NCI-H187 treated with DMSO at 0.1 percent for 48 hours (cell line): ENCODE measurements at regions not wholly inside any gene's neighbourhood (a gene's known extent, or its start where the extent isn't known, plus 50 kb on each side); places are given as distances from the start of the nearest gene placed in this dataset.
"Not testable (repeated sequence)": the region's sequence is repeated elsewhere in the genome, so short reads cannot be mapped to it uniquely, and the experiment has no call there.

Experiments used
- DNase-seq: peaks from one replicate; lab custom pipeline; 2025; lab: John Stamatoyannopoulos, UW

DNA sequence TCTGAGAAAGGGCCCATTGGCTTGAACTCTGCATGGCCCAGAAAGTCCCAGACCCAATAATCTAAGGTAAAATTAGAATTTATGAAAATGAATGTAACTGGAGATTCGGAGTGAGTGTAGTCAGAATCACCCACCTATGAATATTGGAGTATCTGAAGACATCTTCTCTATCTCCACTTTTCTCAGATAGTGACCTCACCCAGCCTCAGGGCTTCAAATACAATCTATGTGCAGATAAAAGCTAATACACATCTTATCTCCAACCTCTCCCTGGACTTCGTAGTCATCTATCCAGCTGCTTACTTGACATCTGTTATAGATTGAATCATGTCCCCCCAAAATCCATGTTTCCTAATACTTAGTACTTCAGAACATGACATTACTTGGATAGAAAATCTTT is 263.2 kb downstream of the RAD51AP2 start:
- no peak for DNase-seq

DNA sequence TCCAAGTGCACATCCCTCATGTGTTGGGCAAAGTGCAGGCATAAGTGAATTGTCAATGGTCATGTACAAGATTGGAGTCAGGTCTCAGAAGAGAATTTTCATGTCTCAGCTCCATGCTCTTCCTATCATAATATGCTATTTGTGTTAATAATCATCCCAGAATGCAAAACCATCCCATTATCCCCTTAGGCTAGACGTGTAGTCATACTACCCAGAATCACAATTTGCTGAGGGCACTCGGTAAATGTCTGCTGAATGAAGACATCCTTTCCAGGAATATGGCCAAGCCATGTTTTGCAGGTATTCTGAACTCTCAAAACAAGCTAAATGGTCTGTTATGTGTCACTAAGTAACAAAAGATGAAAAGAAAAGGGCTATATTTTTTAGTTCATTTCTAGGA is 263.8 kb downstream of the RAD51AP2 start:
- DNase-seq = no peak

DNA sequence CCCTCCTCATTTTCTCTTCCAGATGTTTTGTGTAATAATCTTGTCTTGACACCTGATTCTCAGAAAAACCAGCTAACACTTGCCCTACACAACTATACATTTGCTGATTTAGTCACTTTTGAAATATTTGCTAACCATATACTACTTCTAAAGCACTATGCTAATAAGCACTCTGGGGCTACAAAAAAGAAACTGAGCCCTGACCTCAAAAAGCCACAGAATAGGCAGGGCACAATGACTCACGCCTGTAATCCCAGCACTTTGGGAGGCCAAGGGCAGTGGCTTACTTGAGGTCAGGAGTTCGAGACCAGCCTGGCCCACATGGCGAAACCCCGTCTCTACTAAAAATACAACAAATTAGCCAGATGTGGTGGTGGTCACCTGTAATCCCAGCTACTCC is 266.0 kb downstream of the RAD51AP2 start:
- no peak for DNase-seq

GRCh38 chr2:17251171-17251570 is 267.1 kb downstream of the RAD51AP2 start:
- DNase-seq = no peak

DNA sequence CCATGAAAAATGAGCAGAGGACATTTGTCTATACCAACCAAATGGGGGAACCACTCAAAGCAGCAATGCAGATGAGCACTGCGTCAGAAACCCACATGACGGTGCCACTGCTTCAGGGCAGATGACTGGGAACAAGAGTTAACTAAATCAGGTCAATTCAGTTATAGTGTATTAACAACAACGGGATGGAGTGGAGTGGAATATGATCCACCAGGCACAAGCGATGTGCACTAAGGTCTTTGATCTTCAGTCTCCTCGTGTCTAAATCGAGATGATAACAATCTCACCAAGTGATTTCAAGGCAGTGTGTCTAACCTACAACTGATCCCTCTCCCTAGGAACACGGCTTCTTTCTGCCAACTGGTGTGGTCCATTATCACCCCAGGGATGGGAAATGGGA is 269.0 kb downstream of the RAD51AP2 start:
- no peak for DNase-seq

GRCh38 chr2:17245906-17246305 is 272.3 kb downstream of the RAD51AP2 start:
- DNase-seq = no peak

DNA sequence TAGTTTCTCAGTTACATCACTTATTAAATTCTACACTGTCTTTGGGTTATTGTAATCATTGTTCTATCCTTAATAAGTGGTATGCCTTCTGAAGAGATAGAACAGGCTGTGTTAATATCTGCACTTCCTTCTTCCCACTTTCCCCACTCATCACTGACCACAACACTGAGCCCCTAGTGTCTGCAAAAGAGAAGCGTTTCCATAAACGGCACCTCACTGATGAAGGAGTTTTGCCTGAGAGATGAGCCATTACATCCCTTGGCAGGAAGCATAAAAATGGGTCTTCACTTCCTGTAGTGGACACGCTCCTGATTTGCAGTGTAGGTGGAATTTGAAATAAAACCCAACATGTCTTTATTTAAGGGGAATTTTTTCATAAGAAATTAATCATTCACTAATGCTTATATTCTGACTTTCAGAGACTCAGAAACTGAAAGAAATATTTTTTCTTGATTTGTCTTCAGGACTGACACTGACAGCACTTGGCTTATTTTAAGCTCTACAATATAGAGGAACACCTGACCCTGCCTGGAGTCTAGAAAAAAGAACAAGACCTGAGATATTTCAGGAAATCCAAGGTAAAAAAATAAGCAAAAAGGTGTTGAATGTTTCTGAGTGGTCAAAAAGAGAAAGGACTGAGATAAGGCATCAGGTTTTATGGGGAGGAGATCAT is 275.3 kb downstream of the RAD51AP2 start:
- DNase-seq = no peak

- DNase-seq = no peak
These were observed 278.7 kb downstream of the RAD51AP2 start for GRCh38 chr2:17239550-17239949.

DNA sequence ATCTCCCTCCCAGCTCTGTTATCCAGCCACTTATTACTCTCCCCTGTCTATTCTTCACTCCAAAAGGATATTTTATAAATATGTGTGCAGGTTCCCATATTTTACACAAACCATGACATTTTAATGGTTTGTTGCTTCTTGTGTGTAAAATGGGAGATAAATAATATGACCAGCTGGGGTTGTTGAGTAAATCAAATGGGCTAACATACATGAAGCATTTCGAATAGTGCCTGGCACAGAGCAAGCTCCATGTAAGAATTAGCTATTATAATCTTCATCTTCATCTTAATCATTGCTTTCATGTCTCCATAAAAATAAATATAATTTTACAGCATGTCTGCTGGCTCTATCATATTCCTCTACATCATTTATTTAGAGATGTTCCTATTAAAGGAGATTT is 283.1 kb downstream of the RAD51AP2 start:
- no peak for DNase-seq

DNA sequence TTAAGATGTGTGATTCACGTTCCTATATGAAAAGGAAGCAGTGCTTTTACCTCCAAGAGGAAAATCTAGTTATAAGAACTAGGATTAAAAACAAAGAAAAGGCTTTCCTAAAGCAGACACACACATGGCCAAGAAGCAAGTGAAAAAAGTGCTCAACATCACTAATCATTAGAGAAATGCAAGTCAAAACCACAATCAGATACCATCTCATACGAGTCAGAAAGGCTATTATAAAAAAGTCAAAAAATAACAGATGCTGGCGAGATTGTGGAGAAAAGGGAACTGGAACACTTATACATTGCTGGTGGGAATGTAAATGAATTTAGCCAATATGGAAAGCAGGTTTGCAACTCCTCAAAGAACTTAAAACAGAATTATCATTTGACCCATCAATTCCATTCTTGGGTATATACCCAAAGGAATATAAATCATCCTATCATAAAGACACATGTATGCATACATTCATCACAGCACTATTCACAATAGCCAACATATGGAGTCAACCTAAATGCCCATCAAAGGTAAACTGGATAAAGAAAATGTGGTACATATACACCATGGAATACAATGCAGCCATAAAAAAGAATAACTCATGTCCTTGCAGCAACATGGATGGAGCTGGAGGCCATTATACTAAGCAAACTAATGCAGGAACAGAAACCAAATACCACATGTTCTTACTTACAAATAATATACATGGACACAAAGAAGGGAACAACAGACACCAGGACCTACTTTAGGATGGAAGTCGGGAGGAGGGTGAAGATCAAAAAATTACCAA is 285.3 kb downstream of the RAD51AP2 start:
- no peak for DNase-seq

DNA sequence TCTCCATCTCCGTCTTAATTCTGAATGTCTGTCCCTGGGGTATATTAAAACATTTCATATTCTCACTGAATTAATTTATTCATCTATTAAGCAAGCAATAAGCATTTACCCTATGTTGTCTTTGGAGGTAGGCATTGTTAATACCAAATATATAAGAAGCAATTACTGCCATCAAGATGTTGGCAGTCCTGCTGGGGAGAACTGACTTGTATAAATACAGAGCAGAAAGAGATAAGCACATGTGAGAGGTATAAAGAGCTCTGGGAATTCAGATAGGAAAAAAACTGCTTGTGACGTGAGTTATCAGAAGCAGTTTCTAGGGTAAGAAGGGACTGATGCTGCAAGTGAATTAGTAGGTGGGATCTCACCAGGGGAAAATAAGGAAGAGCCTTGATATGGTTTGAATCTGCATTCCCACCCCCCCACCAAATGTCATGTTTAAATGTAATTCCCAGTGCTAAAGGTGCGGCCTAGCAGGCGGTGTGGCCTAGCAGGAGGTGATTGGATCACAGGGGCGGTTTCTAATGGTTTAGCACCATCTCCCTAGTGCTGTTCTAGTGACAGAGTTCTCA is 286.8 kb downstream of the RAD51AP2 start:
- DNase-seq = no peak

DNA sequence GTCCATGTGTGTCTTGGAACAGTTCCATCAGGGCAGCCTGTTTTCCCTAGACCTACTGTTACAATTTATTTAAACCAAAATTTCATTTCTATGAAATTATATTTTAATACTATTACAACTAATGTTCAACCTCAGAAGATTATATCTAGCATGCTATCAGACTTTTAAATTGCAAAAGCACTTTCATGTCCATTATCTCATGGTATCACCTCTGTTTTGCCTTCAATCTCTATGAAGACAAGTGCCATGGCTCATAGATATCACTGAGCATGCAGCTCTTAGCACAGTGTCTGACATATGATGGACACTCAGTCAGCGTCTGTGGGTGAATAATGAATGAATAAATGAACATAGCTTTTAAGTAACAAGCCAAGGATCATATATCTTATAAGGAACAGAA is 288.8 kb downstream of the RAD51AP2 start:
- DNase-seq = no peak

- no peak for DNase-seq
These were observed 289.8 kb downstream of the RAD51AP2 start for GRCh38 chr2:17228461-17228860.

DNA sequence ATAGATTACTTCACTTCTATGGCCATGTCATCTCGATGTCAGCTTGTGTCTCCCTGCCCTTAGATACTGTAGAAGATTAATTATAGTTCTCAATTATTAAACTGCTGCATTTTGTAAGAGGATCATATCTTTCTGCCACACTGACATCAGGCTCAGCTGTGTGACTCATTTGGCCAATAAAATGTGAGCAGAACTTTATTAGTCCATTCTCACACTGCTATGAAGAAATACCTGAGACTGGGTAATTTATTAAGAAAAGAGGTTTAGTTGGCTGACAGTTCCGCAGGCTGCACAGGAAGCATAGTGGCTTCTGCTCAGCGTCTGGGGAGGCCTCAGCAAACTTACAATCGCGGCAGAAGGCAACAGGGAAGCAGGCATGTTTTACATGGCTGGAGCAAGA is 290.4 kb downstream of the RAD51AP2 start:
- DNase-seq = no peak

DNA sequence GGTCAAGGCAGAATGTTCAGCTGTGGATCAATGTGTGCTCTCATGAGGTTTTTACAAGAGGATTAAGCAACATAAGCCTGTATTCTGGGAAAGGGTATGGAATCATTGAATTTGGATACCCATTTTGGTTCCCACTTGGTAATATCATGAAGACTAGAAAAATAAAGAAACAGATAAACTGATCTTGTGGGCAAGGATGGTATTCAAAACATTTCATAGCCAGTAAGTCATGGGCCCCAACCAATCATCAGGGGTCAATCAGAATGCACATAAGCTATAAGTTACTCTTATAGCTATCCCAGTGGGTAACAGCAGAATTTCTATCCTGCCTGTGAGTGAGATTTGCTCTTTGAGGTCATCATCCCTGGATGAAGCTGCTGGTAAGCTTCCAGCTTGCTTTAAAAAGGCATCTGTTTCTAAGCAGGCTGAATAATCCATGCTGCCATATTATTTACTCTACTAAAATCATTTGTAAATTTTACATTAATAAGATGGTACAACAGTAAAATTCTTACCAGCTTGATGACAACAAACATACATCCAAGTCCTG is 291.2 kb downstream of the RAD51AP2 start:
- DNase-seq = no peak

- DNase-seq = no peak
These were observed 295.0 kb downstream of the RAD51AP2 start for GRCh38 chr2:17223211-17223610.

GRCh38 chr2:17208511-17208910 is 309.7 kb downstream of the RAD51AP2 start:
- DNase-seq = no peak

DNA sequence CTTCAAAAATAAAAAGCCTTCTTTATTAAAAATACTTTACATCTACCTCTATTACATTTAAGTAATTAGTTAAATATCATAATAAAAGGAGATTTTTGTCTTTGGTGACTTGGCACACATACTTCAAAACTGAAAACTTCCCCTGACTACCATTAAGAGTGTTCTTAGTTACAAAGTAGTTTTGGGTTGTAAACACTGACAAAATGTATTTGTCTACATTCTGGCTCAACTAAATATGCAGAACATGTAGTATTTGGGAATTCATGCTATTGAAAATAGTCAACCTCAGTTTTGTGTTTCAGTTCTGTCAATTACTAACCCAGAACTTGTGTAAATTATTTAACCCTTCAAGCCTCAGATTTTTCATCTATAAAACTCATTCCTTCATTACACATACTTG is 311.5 kb downstream of the RAD51AP2 start:
- no peak for DNase-seq

GRCh38 chr2:17204214-17204613 is 314.0 kb downstream of the RAD51AP2 start:
- DNase-seq = not testable (repeated sequence)

DNA sequence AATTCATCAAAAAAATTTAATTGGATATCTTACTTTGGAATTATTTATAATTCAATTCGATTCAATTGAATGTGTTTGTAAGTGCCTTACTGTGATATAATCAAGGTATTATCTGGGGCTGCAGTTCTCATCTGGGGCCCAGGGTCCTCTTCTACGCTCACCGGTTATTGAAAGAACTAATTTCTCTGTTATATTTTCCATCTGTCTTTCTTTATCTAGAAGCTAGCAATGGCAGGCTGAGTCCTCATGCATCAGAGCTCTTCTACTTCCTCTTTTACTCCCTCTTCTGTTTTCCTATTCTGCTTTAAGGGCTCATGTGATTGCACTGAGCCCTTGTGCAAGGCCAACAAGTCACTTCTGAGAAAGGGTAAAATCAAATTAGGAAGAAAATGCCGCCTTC is 315.6 kb downstream of the RAD51AP2 start:
- not testable (repeated sequence) for DNase-seq

DNA sequence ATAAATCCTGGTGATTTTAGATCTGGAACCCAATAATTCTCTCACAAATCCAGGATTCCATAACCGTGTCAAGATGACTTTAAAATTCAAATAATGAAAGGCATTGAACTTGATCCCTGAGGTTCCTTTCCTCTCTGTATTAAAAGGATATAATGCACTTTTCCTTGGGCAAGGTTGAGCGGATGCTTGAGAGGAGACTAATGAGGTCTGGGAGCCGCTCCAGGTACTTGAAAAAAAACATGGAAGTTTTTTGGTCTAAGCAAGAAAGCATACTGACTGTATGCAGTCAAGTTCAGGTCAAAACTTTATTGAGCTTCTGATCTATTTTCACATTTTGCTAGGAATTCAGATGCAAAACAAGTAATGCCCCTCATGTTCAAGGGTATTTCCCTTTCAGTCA is 318.5 kb downstream of the RAD51AP2 start:
- DNase-seq = no peak

GRCh38 chr2:17196380-17196779 is 321.9 kb downstream of the RAD51AP2 start:
- no peak for DNase-seq

DNA sequence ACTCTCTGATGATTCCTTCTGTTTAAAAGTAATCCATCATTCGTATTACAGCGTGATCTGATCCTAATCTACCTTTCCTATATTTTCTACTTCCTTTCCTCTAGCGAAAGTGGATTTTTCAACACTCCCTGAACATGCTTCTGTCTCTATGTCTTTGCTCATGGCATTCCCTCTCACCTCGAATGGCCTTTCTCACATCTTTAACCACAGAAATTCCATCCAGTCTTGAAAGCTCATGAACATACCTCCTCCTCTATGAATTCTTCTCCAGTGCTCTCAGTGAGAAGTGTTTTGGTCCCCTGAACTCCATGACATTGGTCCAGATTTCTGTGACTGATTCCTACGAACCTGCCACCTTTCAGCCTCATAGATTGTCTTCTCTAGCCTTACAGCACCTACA is 323.2 kb downstream of the RAD51AP2 start:
- no peak for DNase-seq
